ENCODE measurements at regions not wholly inside any gene's neighbourhood (a gene's known extent, or its start where the extent isn't known, plus 50 kb on each side); places are given as distances from the start of the nearest gene placed in this dataset.

GRCh38 chr1:4330805-4331766 lies 323.3 kb upstream of the AJAP1 start:
- no peak for DNase-seq

- DNase-seq: no peak
These were observed 322.6 kb upstream of the AJAP1 start for GRCh38 chr1:4331767-4332163.

GRCh38 chr1:4336507-4336906 lies 317.9 kb upstream of the AJAP1 start:
- no peak for DNase-seq

- DNase-seq: no peak
These were observed 313.0 kb upstream of the AJAP1 start for GRCh38 chr1:4341421-4341820.

GRCh38 chr1:4344065-4344732 lies 310.2 kb upstream of the AJAP1 start:
- DNase-seq: no peak

- DNase-seq: no peak
These were observed 309.3 kb upstream of the AJAP1 start for GRCh38 chr1:4345094-4345493.

GRCh38 chr1:4346131-4346530 lies 308.3 kb upstream of the AJAP1 start:
- DNase-seq: no peak

GRCh38 chr1:4351453-4351852 lies 303.0 kb upstream of the AJAP1 start:
- no peak for DNase-seq

GRCh38 chr1:4353090-4353856 lies 301.1 kb upstream of the AJAP1 start:
- DNase-seq: no peak

- no peak for DNase-seq
These were observed 298.6 kb upstream of the AJAP1 start for GRCh38 chr1:4355839-4356238.

GRCh38 chr1:4362314-4363044 lies 291.9 kb upstream of the AJAP1 start:
- no peak for DNase-seq

GRCh38 chr1:4366091-4366490 lies 288.3 kb upstream of the AJAP1 start:
- DNase-seq: no peak

GRCh38 chr1:4367230-4367777 lies 287.1 kb upstream of the AJAP1 start:
- no peak for DNase-seq

GRCh38 chr1:4369335-4369734 lies 285.1 kb upstream of the AJAP1 start:
- no peak for DNase-seq

- DNase-seq: no peak
These were observed 282.6 kb upstream of the AJAP1 start for GRCh38 chr1:4371849-4372248.

GRCh38 chr1:4375812-4376211 lies 278.6 kb upstream of the AJAP1 start:
- DNase-seq: peak in 1 of 2 experiments; percentile 51

GRCh38 chr1:4379451-4380175 lies 274.8 kb upstream of the AJAP1 start:
- no peak for DNase-seq

- peak; percentile 25 to 65 for DNase-seq
These were observed 273.7 kb upstream of the AJAP1 start for GRCh38 chr1:4380564-4381168.

GRCh38 chr1:4393191-4393590 lies 261.2 kb upstream of the AJAP1 start:
- DNase-seq: no peak

- DNase-seq: no peak
These were observed 260.0 kb upstream of the AJAP1 start for GRCh38 chr1:4394366-4394765.

- DNase-seq: peak in 1 of 2 experiments; percentile 6
These were observed 259.3 kb upstream of the AJAP1 start for GRCh38 chr1:4395158-4395557.

Measured in SW 1271 (cell line).